A549 (cell line): ENCODE measurements at regions not wholly inside any gene's neighbourhood (a gene's known extent, or its start where the extent isn't known, plus 50 kb on each side); places are given as distances from the start of the nearest gene placed in this dataset.

Experiments
- ATAC-seq, 2 experiments: fragments of 200-7000 bp in 1 of 2; fragments of >200 bp in 1 of 2; cut with Nextera tagmentation in 1 of 2; cut with Tn5 transposase in 1 of 2; 3 replicates each; pipeline versions ENCODE4 v1.8.0 to v1.9.1; 2018 to 2020; ENCODE audit warnings: mild to moderate bottlenecking in 1 of 2, moderate library complexity in 1 of 2
- CTCF ChIA-PET: fragments of 300-600 bp; sonication (Branson Sonifier 250); formaldehyde crosslinking; extraction: SDS; loops from one replicate; lab custom pipeline; 2021; ENCODE audit warnings: antibody characterized with exemption, inconsistent platforms; lab: Yijun Ruan, JAX
- POLR2A ChIA-PET: fragments of 350-600 bp; formaldehyde crosslinking; extraction: SDS; loops from one replicate; lab custom pipeline; 2021; ENCODE audit warnings: antibody characterized with exemption, inconsistent platforms; lab: Yijun Ruan, JAX
- DNase-seq, 2 experiments: peaks; one replicate each; pipeline versions ENCODE4 v3.0.0 to v3.0.0-alpha.2; 2011 to 2016; ENCODE audit warnings: low read depth in 1 of 2, low spot score in 1 of 2
- FAIRE-seq: peaks from 2 replicates; lab custom pipeline; 2011; peaks lifted over from hg19 to GRCh38; lab: Jason Lieb, UNC
- H3K27ac ChIP-seq, 2 experiments: fragments of >200 bp; sonication (Bioruptor Twin); formaldehyde crosslinking; 3 replicates each; pipeline ENCODE4 v1.5.1; 2016 to 2017
- H3K4me1 ChIP-seq: fragments of >200 bp; sonication (Bioruptor Twin); formaldehyde crosslinking; 3 replicates; pipeline ENCODE4 v1.6.1; 2016
- H3K4me2 ChIP-seq: fragments of >200 bp; sonication (Bioruptor Twin); formaldehyde crosslinking; 3 replicates; pipeline ENCODE4 v1.6.1; 2016
- H3K4me3 ChIP-seq: fragments of >200 bp; sonication (Bioruptor Twin); formaldehyde crosslinking; 3 replicates; pipeline ENCODE4 v1.5.1; 2016
- H3K9me3 ChIP-seq: fragments of >200 bp; sonication (Bioruptor Twin); formaldehyde crosslinking; 3 replicates; pipeline ENCODE4 v1.6.1; 2016
- BHLHE40 ChIP-seq: IDR thresholded peaks from 2 replicates; pipeline ENCODE4 v1.6.1; 2012; ENCODE audit warnings: low read depth, low read length, inconsistent platforms
- CHD4 ChIP-seq: fragments of 200-600 bp; sonication (generic); IDR thresholded peaks from 2 replicates; pipeline ENCODE4 v1.6.1; 2016; ENCODE audit warnings: antibody characterized with exemption, mild to moderate bottlenecking, borderline replicate concordance
- FOXS1 ChIP-seq: fragments of 250-450 bp; sonication (Bioruptor Pico); IDR thresholded peaks from 2 replicates; pipeline ENCODE4 v1.5.0; 2020; ENCODE audit warnings: mild to moderate bottlenecking, moderate library complexity
- MAFK ChIP-seq: fragments of 450-650 bp; IDR thresholded peaks from 2 replicates; pipeline ENCODE4 v1.6.1; 2014; ENCODE audit not compliant: partially characterized antibody
- NR3C1 ChIP-seq: fragments of >200 bp; sonication (Bioruptor Twin); formaldehyde crosslinking; IDR thresholded peaks from 3 replicates; pipeline ENCODE4 v1.6.1; 2017
- POLR2A ChIP-seq: IDR thresholded peaks from 2 replicates; pipeline ENCODE4 v1.6.1; 2012; ENCODE audit warnings: mild to moderate bottlenecking, low read length
- RAD21 ChIP-seq, 2 experiments: fragments of >200 bp in 1 of 2; sonication (Bioruptor Twin) in 1 of 2; formaldehyde crosslinking in 1 of 2; IDR thresholded peaks in 1 of 2; conservative IDR thresholded peaks in 1 of 2; 2 replicates in 1 of 2; 3 replicates in 1 of 2; pipeline ENCODE4 v1.6.1; 2012 to 2018; ENCODE audit warnings: inconsistent platforms in 1 of 2
- RARB ChIP-seq: fragments of 250-450 bp; sonication (Bioruptor Pico); IDR thresholded peaks from 2 replicates; pipeline ENCODE4 v1.8.0; 2021; ENCODE audit warnings: mild to moderate bottlenecking, moderate library complexity
- ZSCAN20 ChIP-seq: fragments of 250-450 bp; sonication (Bioruptor Pico); IDR thresholded peaks from 2 replicates; pipeline ENCODE4 v1.8.0; 2022; ENCODE audit warnings: mild to moderate bottlenecking, moderate library complexity
- WGBS: methylation state at CpG from one replicate; pipeline ENCODE4 v1.1.6; 2017; ENCODE audit errors: missing lambda C conversion rate; 5-methylcytosine and 5-hydroxymethylcytosine counted together
- TF ChIP-seq, protein P1 (sequence below): fragments of 250-450 bp; sonication (Bioruptor Pico); IDR thresholded peaks from 2 replicates; pipeline ENCODE4 v1.5.0; 2020; ENCODE audit warnings: low read depth, mild to moderate bottlenecking, moderate library complexity
- TF ChIP-seq, protein P2 (sequence below): fragments of 150-350 bp; IDR thresholded peaks from 2 replicates; pipeline ENCODE4 v1.6.1; 2014; ENCODE audit warnings: low read depth, mild to moderate bottlenecking, low read length
- TF ChIP-seq, protein P3 (sequence below): fragments of >200 bp; sonication (Bioruptor Twin); formaldehyde crosslinking; IDR thresholded peaks from 3 replicates; pipeline ENCODE4 v1.6.1; 2016
- TF ChIP-seq, protein P4 (sequence below): IDR thresholded peaks from 2 replicates; pipeline ENCODE4 v1.6.1; 2012; ENCODE audit warnings: low read depth, borderline replicate concordance
- TF ChIP-seq, protein P5 (sequence below): fragments of >200 bp; sonication (Bioruptor Twin); formaldehyde crosslinking; IDR thresholded peaks from 3 replicates; pipeline ENCODE4 v1.5.1; 2016

DNA sequence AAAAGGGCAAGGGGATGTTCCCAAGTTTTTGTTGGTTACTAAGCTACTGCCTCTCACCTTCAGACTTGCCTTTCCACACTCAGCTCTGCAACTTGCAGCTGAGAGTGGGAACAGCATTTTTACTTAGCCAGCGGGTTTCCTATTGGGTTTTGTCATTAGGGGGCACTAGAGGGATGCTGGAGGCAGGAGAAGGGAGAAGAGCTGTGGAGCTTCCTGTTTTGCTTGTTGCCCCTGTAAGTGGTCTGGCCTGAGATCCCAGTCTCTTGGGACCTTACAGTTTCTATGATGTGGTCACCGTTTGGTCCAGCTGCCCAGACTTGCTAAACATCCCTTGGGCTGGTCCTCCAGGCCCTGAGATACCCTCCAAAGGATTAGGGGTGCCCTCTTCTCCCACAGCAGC lies 209.6 kb upstream of the NLRP1 start:
- CTCF ChIA-PET = interaction anchor here (0.9 to 2.7 kb wide), 7 partner anchors 8 to 628 kb away, joined by 3 to 9 read pairs (median 3); no protein-coding TSS in a partner anchor
- TF ChIP-seq RAD21 (conservative IDR thresholded peaks at IDR 0.05 in 1 of 2, IDR thresholded peaks at IDR 0.05 in 1 of 2) (peak; percentile 17 to 55; a peak in 3 of 5 replicates), CHD4 (no peak)
- TF ChIP-seq, all 56 proteins: peak for 1
- DNase-seq (no peak), FAIRE-seq (no peak), ATAC-seq (no peak)
- 0% methylated on average over 2 of the region's 2 CpGs for WGBS
- POLR2A ChIA-PET = interaction anchor here (1.0 kb wide), 1 partner anchor 9 kb away, joined by 3 read pairs; no protein-coding TSS in a partner anchor
- Histone ChIP-seq H3K4me1 (no peaks in the 10 kb centered on the region), H3K4me3 (no peak overlapping the region), H3K9me3 (peaks cover 15% of the 10 kb centered on the region), H3K4me2 (no peak overlapping the region), H3K27ac (no peak overlapping the region)

DNA sequence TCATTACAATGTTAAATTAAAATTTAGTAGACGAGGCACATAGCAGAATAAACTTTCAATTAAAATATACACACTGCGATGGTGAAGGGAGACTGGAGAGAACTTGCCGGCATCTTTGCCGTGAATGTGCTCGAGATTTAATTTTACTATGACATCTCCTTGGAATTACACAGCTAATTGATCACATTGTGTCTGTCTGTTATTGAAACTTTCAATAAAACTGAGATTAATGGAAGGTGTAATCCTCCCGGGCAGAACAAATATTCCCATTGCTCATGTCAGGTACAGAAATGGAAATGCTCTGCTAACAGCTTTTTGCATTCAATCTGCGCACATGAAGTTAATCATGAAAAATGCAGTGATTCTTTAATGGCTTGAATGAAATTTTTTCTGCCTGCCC lies 210.1 kb upstream of the NLRP1 start:
- TF ChIP-seq FOXS1 (CRISPR knock-in tag) (no peak), BHLHE40 (no peak), POLR2A (no peak), RARB (CRISPR knock-in tag) (no peak), NR3C1 (no peak), ZSCAN20 (CRISPR knock-in tag) (no peak)
- TF ChIP-seq, protein P1, sequence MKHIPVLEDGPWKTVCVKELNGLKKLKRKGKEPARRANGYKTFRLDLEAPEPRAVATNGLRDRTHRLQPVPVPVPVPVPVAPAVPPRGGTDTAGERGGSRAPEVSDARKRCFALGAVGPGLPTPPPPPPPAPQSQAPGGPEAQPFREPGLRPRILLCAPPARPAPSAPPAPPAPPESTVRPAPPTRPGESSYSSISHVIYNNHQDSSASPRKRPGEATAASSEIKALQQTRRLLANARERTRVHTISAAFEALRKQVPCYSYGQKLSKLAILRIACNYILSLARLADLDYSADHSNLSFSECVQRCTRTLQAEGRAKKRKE (CRISPR knock-in tag) = no peak
- TF ChIP-seq, protein P2, sequence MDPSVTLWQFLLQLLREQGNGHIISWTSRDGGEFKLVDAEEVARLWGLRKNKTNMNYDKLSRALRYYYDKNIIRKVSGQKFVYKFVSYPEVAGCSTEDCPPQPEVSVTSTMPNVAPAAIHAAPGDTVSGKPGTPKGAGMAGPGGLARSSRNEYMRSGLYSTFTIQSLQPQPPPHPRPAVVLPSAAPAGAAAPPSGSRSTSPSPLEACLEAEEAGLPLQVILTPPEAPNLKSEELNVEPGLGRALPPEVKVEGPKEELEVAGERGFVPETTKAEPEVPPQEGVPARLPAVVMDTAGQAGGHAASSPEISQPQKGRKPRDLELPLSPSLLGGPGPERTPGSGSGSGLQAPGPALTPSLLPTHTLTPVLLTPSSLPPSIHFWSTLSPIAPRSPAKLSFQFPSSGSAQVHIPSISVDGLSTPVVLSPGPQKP = no peak
- TF ChIP-seq, protein P3, sequence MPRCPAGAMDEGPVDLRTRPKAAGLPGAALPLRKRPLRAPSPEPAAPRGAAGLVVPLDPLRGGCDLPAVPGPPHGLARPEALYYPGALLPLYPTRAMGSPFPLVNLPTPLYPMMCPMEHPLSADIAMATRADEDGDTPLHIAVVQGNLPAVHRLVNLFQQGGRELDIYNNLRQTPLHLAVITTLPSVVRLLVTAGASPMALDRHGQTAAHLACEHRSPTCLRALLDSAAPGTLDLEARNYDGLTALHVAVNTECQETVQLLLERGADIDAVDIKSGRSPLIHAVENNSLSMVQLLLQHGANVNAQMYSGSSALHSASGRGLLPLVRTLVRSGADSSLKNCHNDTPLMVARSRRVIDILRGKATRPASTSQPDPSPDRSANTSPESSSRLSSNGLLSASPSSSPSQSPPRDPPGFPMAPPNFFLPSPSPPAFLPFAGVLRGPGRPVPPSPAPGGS = no peak
- TF ChIP-seq, protein P4, sequence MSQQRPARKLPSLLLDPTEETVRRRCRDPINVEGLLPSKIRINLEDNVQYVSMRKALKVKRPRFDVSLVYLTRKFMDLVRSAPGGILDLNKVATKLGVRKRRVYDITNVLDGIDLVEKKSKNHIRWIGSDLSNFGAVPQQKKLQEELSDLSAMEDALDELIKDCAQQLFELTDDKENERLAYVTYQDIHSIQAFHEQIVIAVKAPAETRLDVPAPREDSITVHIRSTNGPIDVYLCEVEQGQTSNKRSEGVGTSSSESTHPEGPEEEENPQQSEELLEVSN = no peak
- WGBS = 60% methylated on average over 7 of the region's 7 CpGs
- no peaks in the 10 kb centered on the region for H3K4me1 ChIP-seq
- ChIA-PET POLR2A (interaction anchor here (1.0 kb wide), 1 partner anchor 9 kb away, joined by 3 read pairs; no protein-coding TSS in a partner anchor), CTCF (interaction anchor here (0.8 to 2.7 kb wide), 7 partner anchors 9 to 627 kb away, joined by 3 to 9 read pairs (median 3); no protein-coding TSS in a partner anchor)
- ATAC-seq (no peak), FAIRE-seq (no peak), DNase-seq (no peak)
- no peak overlapping the region for H3K27ac ChIP-seq
- no peak overlapping the region for H3K4me3 ChIP-seq
- peaks cover 15% of the 10 kb centered on the region for H3K9me3 ChIP-seq
- H3K4me2 ChIP-seq = no peak overlapping the region

DNA sequence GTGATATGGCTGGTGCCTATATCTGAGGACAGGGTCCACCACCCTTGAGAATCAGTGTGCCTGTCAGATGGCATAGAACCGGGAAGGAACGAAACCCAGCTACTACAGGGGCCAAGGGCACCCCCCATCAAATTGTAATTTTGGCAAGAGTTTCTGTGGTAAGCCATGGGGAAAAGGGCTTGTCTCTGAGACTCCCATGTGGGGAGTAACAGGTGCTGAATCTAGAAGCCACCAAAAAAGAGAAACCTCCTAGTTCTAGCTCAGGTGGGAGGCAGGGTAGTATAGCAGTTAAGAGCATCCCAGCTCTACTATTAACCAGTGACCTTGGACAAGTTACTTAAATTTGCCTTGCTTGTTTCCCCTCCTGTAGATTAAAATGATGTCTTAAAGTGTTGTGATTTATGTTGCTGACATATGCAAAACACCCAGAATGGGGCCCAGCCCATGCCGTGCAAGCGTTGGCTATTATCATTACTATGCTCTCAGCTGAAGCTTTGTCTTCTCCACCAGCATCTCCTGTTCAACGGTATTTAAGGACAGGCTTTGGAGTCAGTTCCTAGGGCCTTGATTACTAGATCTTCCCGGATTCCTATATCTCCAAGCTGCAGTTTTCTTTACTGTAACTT lies 210.7 kb upstream of the NLRP1 start:
- ChIA-PET POLR2A (interaction anchor here (1.0 kb wide), 1 partner anchor 10 kb away, joined by 3 read pairs; no protein-coding TSS in a partner anchor), CTCF (interaction anchor here (0.8 to 2.7 kb wide), 5 partner anchors 10 to 202 kb away, joined by 3 to 9 read pairs (median 3); no protein-coding TSS in a partner anchor)
- no peak for DNase-seq
- H3K27ac ChIP-seq = no peak overlapping the region
- no peak overlapping the region for H3K4me2 ChIP-seq
- WGBS = 27% methylated on average over 6 of the region's 6 CpGs
- FAIRE-seq = no peak
- no peak for ATAC-seq
- no peak overlapping the region for H3K4me3 ChIP-seq
- TF ChIP-seq, protein P5, sequence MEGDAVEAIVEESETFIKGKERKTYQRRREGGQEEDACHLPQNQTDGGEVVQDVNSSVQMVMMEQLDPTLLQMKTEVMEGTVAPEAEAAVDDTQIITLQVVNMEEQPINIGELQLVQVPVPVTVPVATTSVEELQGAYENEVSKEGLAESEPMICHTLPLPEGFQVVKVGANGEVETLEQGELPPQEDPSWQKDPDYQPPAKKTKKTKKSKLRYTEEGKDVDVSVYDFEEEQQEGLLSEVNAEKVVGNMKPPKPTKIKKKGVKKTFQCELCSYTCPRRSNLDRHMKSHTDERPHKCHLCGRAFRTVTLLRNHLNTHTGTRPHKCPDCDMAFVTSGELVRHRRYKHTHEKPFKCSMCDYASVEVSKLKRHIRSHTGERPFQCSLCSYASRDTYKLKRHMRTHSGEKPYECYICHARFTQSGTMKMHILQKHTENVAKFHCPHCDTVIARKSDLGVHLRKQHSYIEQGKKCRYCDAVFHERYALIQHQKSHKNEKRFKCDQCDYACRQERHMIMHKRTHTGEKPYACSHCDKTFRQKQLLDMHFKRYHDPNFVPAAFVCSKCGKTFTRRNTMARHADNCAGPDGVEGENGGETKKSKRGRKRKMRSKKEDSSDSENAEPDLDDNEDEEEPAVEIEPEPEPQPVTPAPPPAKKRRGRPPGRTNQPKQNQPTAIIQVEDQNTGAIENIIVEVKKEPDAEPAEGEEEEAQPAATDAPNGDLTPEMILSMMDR = no peak
- TF ChIP-seq MAFK = peak; percentile 59
- H3K9me3 ChIP-seq = peaks cover 15% of the 10 kb centered on the region
- no peaks in the 10 kb centered on the region for H3K4me1 ChIP-seq
